ENCODE measurements at regions not wholly inside any gene's neighbourhood (a gene's known extent, or its start where the extent isn't known, plus 50 kb on each side); places are given as distances from the start of the nearest gene placed in this dataset.

DNA sequence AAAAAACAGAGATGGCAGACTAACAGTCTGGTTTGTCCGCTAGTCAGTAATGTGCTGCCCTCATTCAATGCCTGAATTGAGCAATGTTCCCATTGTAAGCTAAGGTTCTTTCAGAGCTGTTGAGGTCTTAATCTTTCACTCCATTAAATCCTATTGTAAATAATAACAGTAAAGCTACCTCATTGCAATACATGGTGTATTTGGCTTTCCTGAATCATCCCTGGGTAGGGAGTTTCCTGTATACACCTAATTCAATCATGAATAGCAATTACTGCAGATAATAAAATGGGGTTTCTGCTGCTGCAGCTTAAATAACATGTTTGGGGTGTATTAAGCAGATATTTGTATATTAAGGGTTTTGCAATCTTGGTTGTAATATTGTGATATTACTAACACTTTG, 1100.2 kb upstream of the INTU start:
- TF ChIP-seq POLR2A (IDR thresholded peaks at IDR 0.05) (no peak), POLR2AphosphoS5 (IDR thresholded peaks at IDR 0.05) (no peak)
- TF ChIP-seq, protein P1, sequence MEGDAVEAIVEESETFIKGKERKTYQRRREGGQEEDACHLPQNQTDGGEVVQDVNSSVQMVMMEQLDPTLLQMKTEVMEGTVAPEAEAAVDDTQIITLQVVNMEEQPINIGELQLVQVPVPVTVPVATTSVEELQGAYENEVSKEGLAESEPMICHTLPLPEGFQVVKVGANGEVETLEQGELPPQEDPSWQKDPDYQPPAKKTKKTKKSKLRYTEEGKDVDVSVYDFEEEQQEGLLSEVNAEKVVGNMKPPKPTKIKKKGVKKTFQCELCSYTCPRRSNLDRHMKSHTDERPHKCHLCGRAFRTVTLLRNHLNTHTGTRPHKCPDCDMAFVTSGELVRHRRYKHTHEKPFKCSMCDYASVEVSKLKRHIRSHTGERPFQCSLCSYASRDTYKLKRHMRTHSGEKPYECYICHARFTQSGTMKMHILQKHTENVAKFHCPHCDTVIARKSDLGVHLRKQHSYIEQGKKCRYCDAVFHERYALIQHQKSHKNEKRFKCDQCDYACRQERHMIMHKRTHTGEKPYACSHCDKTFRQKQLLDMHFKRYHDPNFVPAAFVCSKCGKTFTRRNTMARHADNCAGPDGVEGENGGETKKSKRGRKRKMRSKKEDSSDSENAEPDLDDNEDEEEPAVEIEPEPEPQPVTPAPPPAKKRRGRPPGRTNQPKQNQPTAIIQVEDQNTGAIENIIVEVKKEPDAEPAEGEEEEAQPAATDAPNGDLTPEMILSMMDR (IDR thresholded peaks at IDR 0.05 in 8 of 11, conservative IDR thresholded peaks at IDR 0.05 in 3 of 11) = no peak

All from spleen (tissue), 7 donors.